GM18867 (cell line): ENCODE measurements at regions not wholly inside any gene's neighbourhood (a gene's known extent, or its start where the extent isn't known, plus 50 kb on each side); places are given as distances from the start of the nearest gene placed in this dataset.

Experiments used
- ATAC-seq: cut with Tn5 transposase; IDR thresholded peaks from one replicate; pipeline ENCODE4 v1.9.1; 2021; ENCODE audit warnings: mild to moderate bottlenecking, moderate library complexity; ENCODE audit not compliant: unreplicated experiment

GRCh38 chr5:57824623-57825022, 342.0 kb upstream of the ACTBL2 start:
- no peak for ATAC-seq

- ATAC-seq, result no peak
Measured at GRCh38 chr5:57824047-57824446, 341.4 kb upstream of the ACTBL2 start.

- no peak for ATAC-seq
Measured at GRCh38 chr5:57822651-57823050, 340.0 kb upstream of the ACTBL2 start.

GRCh38 chr5:57818397-57818796, 335.8 kb upstream of the ACTBL2 start:
- ATAC-seq, result peak; percentile 30

GRCh38 chr5:57817924-57818323, 335.3 kb upstream of the ACTBL2 start:
- ATAC-seq, result peak; percentile 83

- ATAC-seq, result no peak
Measured at GRCh38 chr5:57817001-57817453, 334.4 kb upstream of the ACTBL2 start.

GRCh38 chr5:57816108-57816507, 333.5 kb upstream of the ACTBL2 start:
- ATAC-seq, result no peak

- ATAC-seq, result no peak
Measured at GRCh38 chr5:57805732-57806131, 323.1 kb upstream of the ACTBL2 start.

- ATAC-seq, result no peak
Measured at GRCh38 chr5:57805170-57805569, 322.6 kb upstream of the ACTBL2 start.

- no peak for ATAC-seq
Measured at GRCh38 chr5:57804505-57804904, 321.9 kb upstream of the ACTBL2 start.

GRCh38 chr5:57804007-57804444, 321.4 kb upstream of the ACTBL2 start:
- ATAC-seq, result no peak

GRCh38 chr5:57802131-57802530, 319.5 kb upstream of the ACTBL2 start:
- no peak for ATAC-seq

- no peak for ATAC-seq
Measured at GRCh38 chr5:57795203-57795602, 312.6 kb upstream of the ACTBL2 start.

- ATAC-seq, result no peak
Measured at GRCh38 chr5:57791875-57792274, 309.3 kb upstream of the ACTBL2 start.

GRCh38 chr5:57785946-57786345, 303.3 kb upstream of the ACTBL2 start:
- ATAC-seq, result no peak

GRCh38 chr5:57784121-57784520, 301.5 kb upstream of the ACTBL2 start:
- no peak for ATAC-seq

GRCh38 chr5:57783693-57784092, 301.1 kb upstream of the ACTBL2 start:
- no peak for ATAC-seq

GRCh38 chr5:57780961-57781325, 298.3 kb upstream of the ACTBL2 start:
- ATAC-seq, result no peak

- no peak for ATAC-seq
Measured at GRCh38 chr5:57780306-57780960, 297.8 kb upstream of the ACTBL2 start.

GRCh38 chr5:57779383-57780223, 297.0 kb upstream of the ACTBL2 start:
- ATAC-seq, result peak; percentile 84

GRCh38 chr5:57778501-57779091, 296.0 kb upstream of the ACTBL2 start:
- ATAC-seq, result no peak

GRCh38 chr5:57777174-57777581, 294.6 kb upstream of the ACTBL2 start:
- ATAC-seq, result no peak
